ENCODE measurements at regions not wholly inside any gene's neighbourhood (a gene's known extent, or its start where the extent isn't known, plus 50 kb on each side); places are given as distances from the start of the nearest gene placed in this dataset.

- TF ChIP-seq EZH2 (IDR thresholded peaks at IDR 0.05; ENCODE audit: low read length, missing control alignments) = no peak
- no peak for TF ChIP-seq CTCF (conservative IDR thresholded peaks at IDR 0.05 in 1 of 2, IDR thresholded peaks at IDR 0.05 in 1 of 2; ENCODE audit: low read depth in 1 of 2, low read length in 2 of 2)
These were observed 450.1 kb upstream of the MANEA start for GRCh38 chr6:95127261-95127660.
